Endothelial cell of umbilical vein (primary cell): ENCODE measurements at regions not wholly inside any gene's neighbourhood (a gene's known extent, or its start where the extent isn't known, plus 50 kb on each side); places are given as distances from the start of the nearest gene placed in this dataset.
"Not testable (repeated sequence)": the region's sequence is repeated elsewhere in the genome, so short reads cannot be mapped to it uniquely, and the experiment has no call there.

Source experiments
- BruUV-seq: library from RNA; stranded (reverse); fragments of 400-500 nt; replicated peaks from 2 replicates; lab custom pipeline; 2021; lab: Mats Ljungman, UMichigan
- CTCF ChIA-PET: fragments of 300-600, 350-600 bp; sonication (Branson Sonifier 250); formaldehyde crosslinking; loops from one replicate; lab custom pipeline; 2021; ENCODE audit warnings: antibody characterized with exemption, inconsistent platforms; lab: Charles Lee
- POLR2A ChIA-PET: fragments of 300-600, 350-600 bp; sonication (Branson Sonifier 250); formaldehyde crosslinking; loops from one replicate; lab custom pipeline; 2021; ENCODE audit warnings: antibody characterized with exemption, inconsistent platforms; lab: Charles Lee
- DNase-seq: peaks from one replicate; pipeline ENCODE4 v3.0.0-alpha.2; 2011; ENCODE audit warnings: low read depth, low spot score
- FAIRE-seq: peaks from 2 replicates; lab custom pipeline; 2011; peaks lifted over from hg19 to GRCh38; lab: Jason Lieb, UNC
- H2AFZ ChIP-seq: 2 replicates; pipeline ENCODE4 v1.6.0; 2012; ENCODE audit warnings: low read depth, low read length, control low read depth, inconsistent platforms
- H3K27ac ChIP-seq: 2 replicates; pipeline ENCODE4 v1.5.1; 2011; ENCODE audit warnings: low read depth, mild to moderate bottlenecking, control low read depth, low read length, moderate library complexity; ENCODE audit not compliant: insufficient read depth
- H3K27me3 ChIP-seq, 2 experiments: 2 replicates each; pipeline versions ENCODE4 v1.6.0 to v1.6.1; 2011; ENCODE audit warnings: low read length in 2 of 2, mixed read lengths in 1 of 2; ENCODE audit not compliant: control insufficient read depth in 2 of 2, insufficient read depth in 2 of 2
- H3K36me3 ChIP-seq, 2 experiments: 2 replicates in 1 of 2; 3 replicates in 1 of 2; pipeline ENCODE4 v1.5.1; 2011; ENCODE audit warnings: low read length in 2 of 2, mild to moderate bottlenecking in 1 of 2, moderate library complexity in 1 of 2; ENCODE audit not compliant: control insufficient read depth in 2 of 2, insufficient read depth in 2 of 2; ENCODE audit errors: extremely low read depth in 1 of 2
- H3K4me1 ChIP-seq: 3 replicates; pipeline ENCODE4 v1.5.1; 2011; ENCODE audit warnings: mild to moderate bottlenecking, low read length; ENCODE audit not compliant: control insufficient read depth, insufficient read depth; ENCODE audit errors: extremely low read depth
- H3K4me2 ChIP-seq: 2 replicates; pipeline ENCODE4 v1.6.1; 2011; ENCODE audit warnings: low read length, control low read depth, mixed read lengths; ENCODE audit not compliant: insufficient read depth
- H3K4me3 ChIP-seq, 3 experiments: fragments of 200-600 bp in 1 of 3; sonication (generic), shearing (Covaris generic) in 1 of 3; replicated peaks in 1 of 3; 2 replicates each; pipeline ENCODE4 v1.5.1; 2011 to 2016; ENCODE audit warnings: control low read depth in 3 of 3, low read length in 3 of 3, mild to moderate bottlenecking in 2 of 3, inconsistent platforms in 1 of 3, low read depth in 1 of 3, moderate library complexity in 1 of 3; ENCODE audit not compliant: insufficient read depth in 1 of 3
- H3K79me2 ChIP-seq: 2 replicates; pipeline ENCODE4 v1.6.0; 2012; ENCODE audit warnings: low read length, inconsistent platforms; ENCODE audit not compliant: control insufficient read depth, insufficient read depth
- H3K9ac ChIP-seq: replicated peaks from 2 replicates; pipeline ENCODE3; 2011; ENCODE audit warnings: low read length, control low read depth; ENCODE audit not compliant: insufficient read depth; ENCODE audit errors: extremely low read depth
- H3K9me1 ChIP-seq: replicated peaks from 3 replicates; pipeline ENCODE4 v1.6.0; 2011; ENCODE audit warnings: mild to moderate bottlenecking, low read length; ENCODE audit not compliant: control insufficient read depth, insufficient read depth; ENCODE audit errors: extremely low read depth
- H3K9me3 ChIP-seq: replicated peaks from 2 replicates; pipeline ENCODE4 v1.5.1; 2012; ENCODE audit warnings: low read length, inconsistent platforms; ENCODE audit not compliant: control insufficient read depth, insufficient read depth
- H4K20me1 ChIP-seq: replicated peaks from 2 replicates; pipeline ENCODE3; 2011; ENCODE audit warnings: mild to moderate bottlenecking, low read length; ENCODE audit not compliant: control insufficient read depth, insufficient read depth; ENCODE audit errors: extremely low read depth
- CTCF ChIP-seq, 2 donors: IDR thresholded peaks; 1 replicate in 1 of 2; 2 replicates in 1 of 2; pipeline ENCODE4 v1.5.1; 2011; ENCODE audit warnings: low read length in 2 of 2, mild to moderate bottlenecking in 2 of 2, moderate library complexity in 2 of 2, control low read depth in 1 of 2, inconsistent platforms in 1 of 2, low read depth in 1 of 2; ENCODE audit not compliant: insufficient read depth in 1 of 2; ENCODE audit errors: extremely low read depth in 1 of 2
- EZH2 ChIP-seq: IDR thresholded peaks from 2 replicates; pipeline ENCODE4 v1.6.1; 2012; ENCODE audit warnings: borderline replicate concordance, low read depth, mild to moderate bottlenecking, moderate library complexity, low read length, inconsistent platforms; ENCODE audit not compliant: severe bottlenecking
- FOS ChIP-seq: IDR thresholded peaks from 2 replicates; pipeline ENCODE4 v1.6.1; 2011; ENCODE audit warnings: mild to moderate bottlenecking, low read length, moderate library complexity, borderline replicate concordance; ENCODE audit not compliant: insufficient read depth
- GATA2 ChIP-seq: IDR thresholded peaks from 2 replicates; pipeline ENCODE4 v1.7.0; 2011; ENCODE audit warnings: low read depth, mild to moderate bottlenecking, moderate library complexity, mixed read lengths, low read length; ENCODE audit not compliant: insufficient read length, insufficient read depth
- JUN ChIP-seq: IDR thresholded peaks from 2 replicates; pipeline ENCODE4 v1.6.1; 2011; ENCODE audit warnings: borderline replicate concordance, low read depth; ENCODE audit not compliant: insufficient read length, insufficient read depth
- MYC ChIP-seq: IDR thresholded peaks from one replicate; pipeline ENCODE4 v1.6.1; 2011; ENCODE audit warnings: mild to moderate bottlenecking, low read depth, low read length
- POLR2A ChIP-seq: IDR thresholded peaks from 2 replicates; pipeline ENCODE4 v1.6.1; 2012; ENCODE audit warnings: low read depth, mild to moderate bottlenecking, control low read depth, low read length
- POLR2AphosphoS5 ChIP-seq: IDR thresholded peaks from 2 replicates; pipeline ENCODE4 v1.6.1; 2012; ENCODE audit warnings: low read depth, mild to moderate bottlenecking, control low read depth, low read length, moderate library complexity; ENCODE audit not compliant: insufficient read depth
- dilution Hi-C: fragments of 300-500 bp; cut with MboI; formaldehyde crosslinking; loops from one replicate; pipeline ENCODE4 v1.15.0; 2019; ENCODE audit warnings: low sequenced_read_pairs; ENCODE audit not compliant: extremely low pct_ligation_motif_present
- intact Hi-C: fragments of 100-400 bp; cut with micrococcal nuclease; formaldehyde crosslinking; loops from one replicate; pipeline ENCODE4 v1.10.0; 2022
- TF ChIP-seq, protein P1 (sequence below): IDR thresholded peaks from 2 replicates; pipeline ENCODE4 v1.6.1; 2011; ENCODE audit not compliant: insufficient read depth, insufficient read length

DNA sequence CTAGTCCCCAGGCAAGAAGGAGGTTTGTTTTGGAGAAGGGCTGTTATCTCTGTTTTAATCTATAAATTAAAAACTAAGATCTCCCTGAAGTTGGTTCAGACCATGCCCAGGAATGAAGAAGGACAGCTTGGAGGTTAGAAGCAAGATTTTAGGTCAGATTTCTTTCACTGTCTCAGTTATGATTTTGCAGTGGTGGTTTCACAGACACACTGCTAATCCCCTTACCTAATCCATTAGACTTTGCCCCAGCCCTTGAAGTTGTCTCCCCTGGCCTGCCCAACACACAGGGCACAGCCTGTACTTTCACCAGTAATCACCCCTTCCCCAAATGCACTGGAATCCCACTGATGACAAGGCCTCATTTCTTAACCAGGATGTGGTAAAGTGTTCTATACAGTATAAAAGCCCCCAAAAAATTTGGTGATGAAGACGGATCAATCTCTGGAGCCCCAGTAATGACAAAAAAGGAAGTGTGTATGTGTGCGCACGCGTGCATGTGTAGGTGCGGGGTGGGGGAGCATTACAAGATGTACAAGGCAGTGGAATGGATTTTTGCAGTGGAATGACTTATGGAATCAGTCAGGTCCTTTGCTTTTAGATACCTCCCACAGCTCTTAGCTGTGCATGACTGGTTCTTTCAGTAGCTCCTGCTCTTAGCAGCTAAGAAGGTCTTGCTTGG lies 73.1 kb upstream of the TERB2 start:
- Histone ChIP-seq H3K27ac (no peak overlapping the region), H2AFZ (no peak overlapping the region), H3K9me3 (no peaks in the 10 kb centered on the region), H3K4me3 (no peak overlapping the region), H3K36me3 (no peaks in the 10 kb centered on the region), H3K4me2 (no peak overlapping the region), H3K27me3 (peaks cover 2 to 6% of the 10 kb centered on the region in 2 experiments), H3K79me2 (no peaks in the 10 kb centered on the region), H3K9me1 (no peaks in the 10 kb centered on the region), H4K20me1 (no peaks in the 10 kb centered on the region), H3K9ac (no peak overlapping the region), H3K4me1 (no peaks in the 10 kb centered on the region)
- FAIRE-seq (no peak), DNase-seq (no peak)
- no peak for TF ChIP-seq EZH2
- TF ChIP-seq JUN: no peak
- no peak for TF ChIP-seq MYC
- no peak for TF ChIP-seq POLR2A
- TF ChIP-seq, protein P1, sequence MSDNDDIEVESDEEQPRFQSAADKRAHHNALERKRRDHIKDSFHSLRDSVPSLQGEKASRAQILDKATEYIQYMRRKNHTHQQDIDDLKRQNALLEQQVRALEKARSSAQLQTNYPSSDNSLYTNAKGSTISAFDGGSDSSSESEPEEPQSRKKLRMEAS: no peak
- no peak for TF ChIP-seq POLR2AphosphoS5
- no peak for TF ChIP-seq GATA2
- TF ChIP-seq FOS: no peak
- no peak for TF ChIP-seq CTCF (IDR thresholded peaks at IDR 0.05; ENCODE audit: extremely low read depth in 1 of 2, insufficient read depth in 1 of 2, low read depth in 1 of 2, low read length in 2 of 2)
- CTCF ChIA-PET: interaction anchor here (0.5 kb wide), 1 partner anchor 39 kb away, joined by 3 read pairs; no protein-coding TSS in a partner anchor
- POLR2A ChIA-PET: no interaction called here
- intact Hi-C loops (no loop called here), dilution Hi-C loops (no loop called here)
- no TSS peak for BruUV-seq

DNA sequence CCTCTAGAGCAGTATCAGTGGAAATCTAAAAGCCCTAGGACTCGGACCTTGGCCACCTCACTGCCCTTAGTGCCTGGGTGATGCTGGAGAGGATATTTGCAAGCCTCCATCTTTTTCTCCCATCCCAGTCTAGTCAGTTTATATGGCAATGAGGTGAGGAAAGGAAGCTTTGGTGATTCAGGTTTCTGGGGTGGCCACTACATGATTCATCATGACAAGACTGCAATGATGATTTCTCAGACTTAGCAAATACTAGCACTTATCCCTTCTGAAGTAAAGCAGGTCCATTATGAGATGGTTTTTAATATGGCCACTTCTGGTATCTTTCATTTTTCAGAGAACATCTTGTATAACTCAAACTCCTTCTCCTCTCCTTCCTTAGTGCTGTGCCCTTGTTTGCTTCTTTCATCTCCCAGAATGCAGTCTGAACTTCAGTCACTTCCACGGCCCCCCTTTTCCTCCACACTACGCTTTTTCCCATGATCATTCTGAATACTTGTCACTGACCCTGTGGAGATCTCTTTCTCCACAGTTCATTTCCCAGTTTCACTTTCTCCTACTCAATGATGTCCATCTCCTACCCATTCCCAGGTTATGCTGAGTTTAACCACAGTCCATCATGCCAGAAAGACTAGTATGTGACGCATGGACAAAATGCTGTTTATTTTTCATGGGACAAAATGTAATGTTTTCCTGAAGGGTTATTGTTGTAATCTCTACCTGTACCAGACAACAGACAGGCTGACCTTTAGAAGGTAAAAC lies 57.4 kb upstream of the TERB2 start:
- H3K27ac ChIP-seq, intact Hi-C loops, H3K4me3 ChIP-seq, dilution Hi-C loops, H3K4me2 ChIP-seq, H3K36me3 ChIP-seq, H2AFZ ChIP-seq, H3K79me2 ChIP-seq, H3K9ac ChIP-seq, H3K9me1 ChIP-seq, BruUV-seq, CTCF ChIA-PET, DNase-seq, H3K9me3 ChIP-seq, H3K4me1 ChIP-seq, H4K20me1 ChIP-seq, POLR2A ChIA-PET, H3K27me3 ChIP-seq: not testable (repeated sequence)
- peak; percentile 58 for FAIRE-seq
